MM.1S (cell line): ENCODE measurements at regions not wholly inside any gene's neighbourhood (a gene's known extent, or its start where the extent isn't known, plus 50 kb on each side); places are given as distances from the start of the nearest gene placed in this dataset.
"Not testable (repeated sequence)": the region's sequence is repeated elsewhere in the genome, so short reads cannot be mapped to it uniquely, and the experiment has no call there.

Experiments used
- EZH2 ChIP-seq: fragments of 300-600 bp; sonication (generic); optimal IDR thresholded peaks from 2 replicates; pipeline ENCODE3; 2017; ENCODE audit warnings: low read depth, mild to moderate bottlenecking, antibody characterized with exemption, low read length, mixed read lengths
- EZH2phosphoT487 ChIP-seq: fragments of 300-600 bp; sonication (generic); IDR thresholded peaks from 2 replicates; pipeline ENCODE4 v1.6.1; 2018; ENCODE audit warnings: antibody characterized with exemption, low read length
- TF ChIP-seq, protein P1 (sequence below): fragments of 300-600 bp; sonication (generic); IDR thresholded peaks from 2 replicates; pipeline ENCODE4 v1.5.1; 2016; ENCODE audit warnings: antibody characterized with exemption, low read length, mixed read lengths

- not testable (repeated sequence) for TF ChIP-seq EZH2, EZH2phosphoT487
- TF ChIP-seq, protein P1, sequence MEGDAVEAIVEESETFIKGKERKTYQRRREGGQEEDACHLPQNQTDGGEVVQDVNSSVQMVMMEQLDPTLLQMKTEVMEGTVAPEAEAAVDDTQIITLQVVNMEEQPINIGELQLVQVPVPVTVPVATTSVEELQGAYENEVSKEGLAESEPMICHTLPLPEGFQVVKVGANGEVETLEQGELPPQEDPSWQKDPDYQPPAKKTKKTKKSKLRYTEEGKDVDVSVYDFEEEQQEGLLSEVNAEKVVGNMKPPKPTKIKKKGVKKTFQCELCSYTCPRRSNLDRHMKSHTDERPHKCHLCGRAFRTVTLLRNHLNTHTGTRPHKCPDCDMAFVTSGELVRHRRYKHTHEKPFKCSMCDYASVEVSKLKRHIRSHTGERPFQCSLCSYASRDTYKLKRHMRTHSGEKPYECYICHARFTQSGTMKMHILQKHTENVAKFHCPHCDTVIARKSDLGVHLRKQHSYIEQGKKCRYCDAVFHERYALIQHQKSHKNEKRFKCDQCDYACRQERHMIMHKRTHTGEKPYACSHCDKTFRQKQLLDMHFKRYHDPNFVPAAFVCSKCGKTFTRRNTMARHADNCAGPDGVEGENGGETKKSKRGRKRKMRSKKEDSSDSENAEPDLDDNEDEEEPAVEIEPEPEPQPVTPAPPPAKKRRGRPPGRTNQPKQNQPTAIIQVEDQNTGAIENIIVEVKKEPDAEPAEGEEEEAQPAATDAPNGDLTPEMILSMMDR, result not testable (repeated sequence)
These were observed 299.3 kb upstream of the MGAT4C start for GRCh38 chr12:86555491-86555890.
